Smooth muscle cell of the brain vasculature (primary cell): ENCODE measurements at regions not wholly inside any gene's neighbourhood (a gene's known extent, or its start where the extent isn't known, plus 50 kb on each side); places are given as distances from the start of the nearest gene placed in this dataset.
A peak's percentile ranks its signal among the peaks of the same experiment; 100 is the strongest.
"Not testable (repeated sequence)": the region's sequence is repeated elsewhere in the genome, so short reads cannot be mapped to it uniquely, and the experiment has no call there.

ENCODE experiments used
- DNase-seq: peaks from one replicate; pipeline ENCODE4 v3.0.0-alpha.2; 2012; ENCODE audit warnings: low read depth, low spot score

DNA sequence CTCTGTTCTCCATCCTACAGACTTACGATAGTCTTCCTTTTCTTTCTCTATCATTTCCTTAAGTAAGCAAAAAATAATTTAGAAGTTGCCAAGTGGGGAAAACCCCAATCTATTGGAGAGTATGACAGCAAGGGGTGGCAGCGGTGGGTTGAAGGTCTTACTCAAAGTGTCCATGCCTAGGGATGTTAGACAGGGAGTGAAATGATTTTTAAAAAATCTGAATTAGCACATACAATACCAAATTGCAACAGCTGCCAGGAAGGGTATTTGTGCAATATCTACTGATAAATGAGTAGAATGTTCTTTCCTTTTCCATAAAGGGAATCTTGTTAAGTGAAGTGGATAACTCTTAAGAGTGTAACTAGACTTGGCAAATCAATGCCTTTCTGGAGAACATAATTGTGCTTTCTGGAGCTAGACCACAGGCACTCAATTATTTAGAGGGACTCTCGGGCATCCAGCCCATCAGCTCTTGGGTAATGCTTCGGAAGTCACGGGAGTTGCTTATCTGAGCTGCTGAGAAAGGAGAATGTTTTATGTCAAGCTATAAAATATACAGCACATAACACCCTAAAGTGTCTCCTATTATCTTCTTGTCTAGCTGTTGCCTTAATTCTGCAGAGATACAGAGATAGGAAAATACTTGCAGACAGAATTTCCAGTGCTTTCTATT lies 151.5 kb downstream of the KCNJ2 start:
- DNase-seq = no peak

DNA sequence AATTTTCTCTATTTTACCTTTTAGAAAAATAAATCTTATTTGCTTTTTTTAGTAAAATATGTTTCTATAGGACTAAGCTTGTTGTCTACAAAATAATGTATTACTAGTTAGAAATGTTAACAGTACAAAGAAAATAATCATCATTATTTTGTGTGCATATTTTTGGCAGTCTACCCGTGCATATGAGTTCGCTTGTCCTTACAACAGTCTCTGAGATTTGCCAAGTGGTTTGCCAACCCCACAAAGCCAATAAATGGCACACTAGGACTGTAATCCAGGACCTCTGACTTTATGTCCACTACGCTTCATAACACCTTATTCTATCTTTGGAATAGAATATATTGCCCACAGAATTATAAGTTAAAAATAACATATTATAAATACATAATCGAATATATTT lies 152.0 kb downstream of the KCNJ2 start:
- no peak for DNase-seq

DNA sequence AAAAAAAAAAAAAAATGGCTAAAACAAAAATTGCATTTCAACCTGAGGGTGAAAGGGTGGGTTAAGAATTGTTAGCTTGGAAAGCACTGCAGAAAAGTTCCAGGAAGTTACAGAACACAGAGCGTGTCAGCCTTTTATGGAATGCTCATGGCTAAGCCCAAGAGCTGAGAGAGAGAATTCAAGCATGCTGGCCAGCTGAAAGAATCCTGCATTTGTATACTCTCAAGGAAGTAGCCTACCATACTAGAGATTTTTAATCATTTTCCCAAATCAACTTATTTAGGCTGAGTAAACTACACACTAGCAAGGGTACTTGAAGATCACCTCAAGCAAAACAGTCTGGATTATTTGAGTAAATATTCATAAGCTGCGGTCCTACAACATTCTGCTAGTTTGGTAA lies 153.9 kb downstream of the KCNJ2 start:
- DNase-seq = no peak

DNA sequence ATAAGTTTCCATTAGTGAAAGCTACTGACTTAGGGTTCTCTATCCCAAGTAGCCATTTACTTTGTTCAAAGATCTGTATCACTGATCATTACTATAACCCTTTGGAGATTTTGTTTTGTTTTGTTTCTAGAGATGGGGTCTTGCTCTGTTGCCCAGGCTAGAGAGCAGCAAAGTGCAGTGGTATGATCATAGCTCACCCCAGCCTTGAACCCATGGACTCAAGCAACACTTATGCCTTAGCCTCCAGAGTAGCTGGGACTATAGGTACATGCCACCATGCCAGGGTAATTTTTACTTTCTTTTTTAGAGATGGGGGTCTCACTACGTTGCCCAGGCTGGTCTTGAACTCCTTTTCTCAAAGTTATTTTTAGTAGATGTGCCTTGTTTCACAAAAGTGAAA lies 154.7 kb downstream of the KCNJ2 start:
- no peak for DNase-seq

DNA sequence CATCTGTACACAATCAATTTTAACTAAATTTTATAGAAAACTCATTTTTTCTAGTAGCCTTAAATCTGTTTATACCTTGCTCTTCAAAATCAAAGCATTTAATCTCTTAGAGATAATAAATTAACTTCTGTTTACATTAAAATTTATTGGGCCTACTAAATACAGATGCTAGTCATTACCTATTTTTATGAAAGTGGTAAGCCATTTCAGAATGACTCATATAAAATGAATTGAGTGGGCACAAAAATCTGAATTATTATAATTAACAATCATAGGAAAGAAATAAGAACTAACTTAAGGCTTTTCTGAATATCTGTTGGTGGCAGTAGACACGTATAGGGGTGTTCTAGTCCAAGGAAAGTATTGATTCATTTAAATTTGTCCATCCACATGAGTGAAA lies 157.9 kb downstream of the KCNJ2 start:
- DNase-seq = no peak

DNA sequence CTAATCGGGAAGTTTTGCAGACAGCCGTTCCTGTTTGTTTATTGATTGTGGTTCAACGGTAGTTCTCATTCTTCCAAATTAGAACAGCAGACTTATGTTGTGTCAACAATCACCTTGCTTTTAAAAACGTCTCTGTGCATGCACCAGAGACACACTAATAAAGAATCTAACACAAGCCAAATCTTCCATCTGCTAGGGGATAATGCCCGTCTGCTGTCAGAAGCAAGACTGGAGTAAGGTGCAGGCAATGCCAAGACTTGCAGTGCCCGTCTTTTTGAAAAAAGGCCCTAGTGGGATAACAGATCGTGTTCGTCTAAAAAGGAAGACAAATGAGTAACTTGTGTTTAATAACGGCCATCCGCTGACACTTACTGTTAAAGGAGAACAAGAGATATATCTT lies 158.4 kb downstream of the KCNJ2 start:
- no peak for DNase-seq

DNA sequence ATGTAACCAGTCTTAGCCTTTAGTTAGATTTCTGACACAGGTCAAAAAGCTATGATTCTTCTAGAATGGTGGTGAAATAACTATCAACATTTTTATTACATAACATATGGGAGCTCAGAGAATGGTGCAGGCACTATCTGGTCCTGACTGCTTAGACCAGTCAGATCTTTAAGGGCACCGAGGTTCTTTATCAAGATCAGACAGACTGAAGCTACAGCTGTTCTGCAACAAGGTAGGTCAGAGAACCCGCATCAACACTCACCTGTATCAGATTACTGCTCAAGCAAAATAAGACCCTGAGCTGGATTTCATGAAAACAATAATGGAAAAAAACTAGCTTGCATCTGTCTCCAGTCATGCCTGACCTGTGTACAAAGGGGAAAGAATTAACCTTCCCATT lies 160.4 kb downstream of the KCNJ2 start:
- DNase-seq = no peak

DNA sequence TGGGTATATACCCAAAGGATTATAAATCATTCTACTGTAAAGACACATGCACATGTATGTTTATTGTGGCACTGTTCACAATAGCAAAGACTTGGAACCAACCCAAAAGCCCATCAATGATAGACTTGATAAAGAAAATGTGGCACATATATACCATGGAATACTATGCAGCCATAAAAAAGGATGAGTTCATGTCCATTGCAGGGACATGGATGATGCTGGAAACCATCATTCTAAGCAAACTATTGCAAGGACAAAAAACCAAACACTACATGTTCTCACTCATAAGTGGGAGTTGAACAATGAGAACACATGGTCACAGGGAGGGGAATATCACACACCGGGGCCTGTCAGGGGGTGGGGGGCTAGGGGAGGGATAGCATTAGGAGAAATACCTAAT lies 161.7 kb downstream of the KCNJ2 start:
- DNase-seq = not testable (repeated sequence)

DNA sequence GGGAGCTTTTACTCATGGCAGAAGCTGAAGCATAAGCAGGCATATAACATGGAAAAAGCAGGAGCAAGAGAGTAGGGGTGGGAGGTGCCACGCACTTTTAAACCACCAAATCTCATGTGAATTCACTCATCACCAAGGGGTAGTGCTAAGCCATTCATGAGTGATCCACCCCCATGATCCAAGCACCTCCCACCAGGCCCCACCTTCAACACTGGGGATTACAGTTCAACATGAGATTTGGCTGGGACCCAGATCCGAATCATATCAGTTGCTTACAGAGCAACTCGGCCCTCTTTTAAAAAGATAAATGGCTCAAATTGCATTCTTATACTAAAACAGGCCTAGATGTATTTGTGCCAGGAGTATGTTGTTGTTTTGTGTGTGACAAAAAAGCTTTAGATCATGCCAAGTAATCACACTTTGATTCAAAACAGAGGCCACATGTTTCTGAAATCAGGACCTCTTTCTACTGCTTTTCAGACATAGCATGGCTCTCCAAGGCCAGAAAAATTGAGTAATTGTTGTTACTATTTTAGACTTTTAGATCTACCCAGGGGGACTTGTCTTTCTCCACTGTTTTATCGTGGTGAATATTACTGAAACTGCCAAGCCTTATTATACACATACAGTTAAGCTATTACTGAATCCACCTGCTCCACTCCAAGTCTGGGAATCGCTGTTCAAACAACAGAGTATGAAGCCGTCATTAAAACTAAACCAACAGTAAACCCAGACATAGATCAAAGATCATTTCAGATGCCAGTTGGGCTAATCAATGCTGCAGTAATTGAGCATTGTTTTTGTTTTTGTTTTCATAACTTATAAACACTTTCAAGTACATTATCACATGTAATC lies 163.3 kb downstream of the KCNJ2 start:
- no peak for DNase-seq

DNA sequence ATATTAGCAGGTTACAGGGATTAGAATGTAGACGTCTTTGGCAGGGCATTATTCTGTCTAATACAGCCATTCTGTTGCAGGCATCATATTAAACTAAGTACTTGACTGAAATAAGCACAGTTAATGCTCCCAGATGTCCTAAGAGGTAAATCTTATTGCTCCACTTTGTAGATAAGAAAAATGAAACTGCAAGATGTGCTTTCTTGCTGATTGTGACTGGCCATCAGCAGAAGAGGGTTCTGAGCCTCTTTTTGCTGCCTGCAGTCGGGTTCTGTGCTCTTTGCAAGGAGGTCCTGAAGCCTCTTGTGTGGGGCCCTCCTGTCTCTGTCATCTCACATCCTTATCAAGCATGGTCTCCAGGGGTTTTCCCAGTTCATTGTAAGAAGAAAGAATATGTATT lies 167.1 kb downstream of the KCNJ2 start:
- DNase-seq = no peak

DNA sequence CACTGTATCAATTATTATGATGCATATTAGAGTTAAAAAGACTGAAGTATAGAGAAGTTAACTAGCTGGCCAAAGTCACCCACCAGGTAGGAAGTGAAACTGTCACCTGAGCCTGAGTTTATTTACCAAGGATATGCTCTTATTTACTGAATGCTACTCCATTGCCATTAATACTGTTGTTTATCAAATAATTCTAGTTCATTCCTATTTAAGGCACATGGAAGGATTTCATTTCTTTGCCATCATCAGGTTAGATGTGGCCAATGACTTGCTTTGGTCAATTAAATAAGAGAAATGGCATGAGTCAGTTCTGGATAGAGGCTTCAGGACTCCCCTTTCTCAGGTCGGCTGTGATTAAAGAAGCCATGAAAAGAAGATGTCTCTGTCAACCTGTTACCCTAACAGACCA lies 169.6 kb downstream of the KCNJ2 start:
- no peak for DNase-seq

DNA sequence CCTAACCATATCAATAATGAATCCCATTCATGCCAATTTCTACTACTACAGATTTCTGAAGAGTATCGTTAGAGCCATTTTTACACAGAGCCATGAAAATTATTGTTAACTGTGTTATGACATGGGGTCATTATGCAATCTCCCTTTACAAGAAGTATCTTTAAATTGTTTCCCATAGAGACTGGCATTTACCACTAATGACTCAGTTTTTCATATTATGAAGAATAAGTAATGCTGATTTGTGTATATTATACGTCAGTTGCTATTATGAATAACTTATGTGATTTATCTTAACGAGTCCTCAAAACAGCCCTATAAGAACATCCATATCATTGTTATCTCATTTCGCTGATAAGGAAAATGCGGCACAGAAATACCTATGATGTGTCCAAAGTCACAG lies 173.8 kb downstream of the KCNJ2 start:
- DNase-seq = no peak

DNA sequence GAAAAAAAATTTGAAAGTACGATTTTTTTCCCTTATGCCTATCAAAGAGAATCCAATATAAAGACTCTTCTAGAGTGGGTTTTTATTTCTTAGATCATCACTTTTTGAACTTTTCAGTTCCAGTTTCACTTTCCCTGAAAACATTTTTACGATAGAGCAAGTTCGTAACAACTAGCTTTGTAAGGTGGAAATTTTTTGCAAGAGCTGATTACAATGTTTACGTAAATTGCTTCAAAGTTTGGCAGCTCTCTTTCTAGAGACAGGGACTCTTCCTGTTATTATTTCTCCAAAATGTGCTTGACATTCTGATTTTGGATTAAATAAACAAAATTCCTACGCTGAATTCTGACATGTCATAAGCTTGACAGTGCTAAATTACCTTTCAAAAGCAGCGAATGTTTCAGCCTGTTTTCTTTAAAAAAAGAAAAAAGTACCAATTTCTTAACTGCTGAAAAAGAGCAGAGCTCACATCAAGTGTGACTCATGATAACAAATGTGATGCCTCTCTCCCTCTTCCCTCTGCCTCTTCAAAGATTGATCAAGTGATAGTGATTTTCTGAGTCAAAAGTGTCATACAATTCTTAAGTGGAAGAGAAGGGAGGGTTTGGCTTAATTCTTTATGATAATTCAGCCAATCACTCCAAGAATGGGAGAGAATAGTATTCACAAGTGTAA lies 175.2 kb downstream of the KCNJ2 start:
- no peak for DNase-seq

DNA sequence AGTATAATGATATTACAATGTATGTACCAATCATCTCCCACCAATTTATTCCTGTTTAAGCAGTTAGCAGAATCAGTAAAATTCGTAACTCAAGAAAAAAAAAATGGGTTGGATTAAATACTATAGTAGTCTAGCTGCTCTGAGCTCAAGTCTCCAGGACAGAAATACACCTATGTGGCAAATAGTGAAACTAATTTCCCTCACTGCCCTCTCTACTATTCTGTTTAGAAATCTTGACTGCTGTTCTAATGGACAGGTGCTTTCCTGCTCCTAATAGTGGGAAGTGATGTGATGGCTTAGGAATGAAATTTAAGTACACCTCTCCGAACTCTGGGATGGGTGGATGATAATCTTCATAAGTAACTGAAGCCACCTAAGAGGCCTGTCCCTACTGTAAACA lies 175.7 kb downstream of the KCNJ2 start:
- no peak for DNase-seq

DNA sequence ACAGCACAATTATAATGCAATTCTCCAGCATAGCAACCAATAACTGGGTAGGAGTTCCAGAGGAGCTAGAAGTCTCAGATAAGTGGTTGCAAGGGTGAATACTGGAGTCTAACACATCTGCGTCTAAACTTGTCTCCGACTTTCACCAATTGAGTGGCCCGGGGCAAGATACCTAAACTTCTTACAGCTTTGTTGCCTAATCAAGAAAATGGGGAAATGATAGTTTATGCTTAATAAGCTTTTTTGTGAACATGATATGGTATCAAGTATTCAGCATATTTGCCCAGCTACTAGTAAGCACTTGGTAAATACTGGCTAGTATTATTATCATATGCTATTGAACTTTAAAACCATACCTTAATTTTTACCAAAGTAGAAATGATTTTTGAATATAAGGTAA lies 183.5 kb downstream of the KCNJ2 start:
- DNase-seq = no peak

DNA sequence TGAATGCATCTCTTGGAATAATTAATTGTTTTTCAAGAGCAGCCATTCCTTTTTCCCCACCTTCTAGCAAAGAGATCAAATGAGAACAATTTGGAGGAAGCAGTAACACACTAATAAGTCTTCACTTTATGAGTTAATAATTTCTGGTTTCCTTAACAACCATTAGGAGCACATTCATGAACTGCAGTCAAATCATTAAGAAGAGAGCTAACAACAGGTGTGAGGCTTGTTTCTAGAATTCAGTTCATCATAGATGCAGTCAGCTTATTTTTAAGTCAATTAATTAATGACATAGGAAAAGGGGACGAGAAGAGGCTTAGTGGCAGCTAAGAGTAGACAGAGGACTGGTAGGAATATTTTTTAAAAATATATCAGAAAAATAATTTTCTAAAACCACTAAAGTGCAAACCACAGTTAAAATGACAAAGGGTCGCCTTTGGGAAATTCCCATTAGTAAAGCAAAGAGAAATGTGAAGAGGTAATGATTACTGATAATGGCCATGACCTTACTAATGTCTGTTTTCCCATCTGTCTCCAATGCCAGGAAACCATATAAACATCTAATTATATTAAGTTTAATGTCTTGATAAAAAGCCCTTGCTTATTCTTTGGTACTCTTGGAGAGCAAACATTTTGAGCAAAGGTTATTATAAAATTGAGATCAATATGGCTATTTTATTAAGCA lies 184.2 kb downstream of the KCNJ2 start:
- no peak for DNase-seq

DNA sequence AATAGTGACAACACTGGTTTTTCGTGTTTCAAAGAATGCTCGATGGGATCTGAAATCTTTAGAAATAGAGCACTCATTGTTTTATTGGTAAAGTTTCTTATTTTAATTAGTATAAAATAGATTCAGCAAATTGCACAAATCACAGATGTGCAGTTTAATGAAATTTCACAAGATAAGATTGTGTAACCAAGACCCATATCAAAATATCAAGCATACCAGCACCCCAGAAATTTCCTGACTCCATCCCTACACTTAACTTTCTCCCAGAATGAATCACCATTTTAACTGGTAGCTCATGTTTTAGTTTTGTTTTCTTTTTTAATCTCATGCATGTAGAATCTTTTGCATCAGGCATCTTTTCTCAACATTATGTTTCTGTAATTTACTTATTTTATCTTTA lies 185.9 kb downstream of the KCNJ2 start:
- DNase-seq = no peak

DNA sequence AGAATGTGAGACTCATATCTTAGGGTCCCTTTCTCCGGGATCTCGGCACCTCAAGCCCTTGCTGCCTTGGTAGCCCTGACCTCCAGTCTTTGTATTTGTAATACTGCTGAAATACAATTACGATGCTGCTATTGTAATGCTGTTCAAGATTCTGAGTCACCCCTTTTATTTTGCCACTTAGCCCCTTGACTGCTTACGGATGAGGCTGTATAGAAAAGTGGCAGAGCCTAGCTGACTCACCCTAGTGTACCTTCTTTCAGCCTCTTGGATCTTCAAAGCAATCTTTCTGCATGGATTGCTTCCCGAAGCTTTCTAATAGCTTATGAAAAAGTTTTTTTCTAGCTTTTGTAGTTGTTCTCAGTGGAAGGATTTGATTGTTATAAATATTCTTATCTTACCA lies 187.9 kb downstream of the KCNJ2 start:
- DNase-seq = no peak

DNA sequence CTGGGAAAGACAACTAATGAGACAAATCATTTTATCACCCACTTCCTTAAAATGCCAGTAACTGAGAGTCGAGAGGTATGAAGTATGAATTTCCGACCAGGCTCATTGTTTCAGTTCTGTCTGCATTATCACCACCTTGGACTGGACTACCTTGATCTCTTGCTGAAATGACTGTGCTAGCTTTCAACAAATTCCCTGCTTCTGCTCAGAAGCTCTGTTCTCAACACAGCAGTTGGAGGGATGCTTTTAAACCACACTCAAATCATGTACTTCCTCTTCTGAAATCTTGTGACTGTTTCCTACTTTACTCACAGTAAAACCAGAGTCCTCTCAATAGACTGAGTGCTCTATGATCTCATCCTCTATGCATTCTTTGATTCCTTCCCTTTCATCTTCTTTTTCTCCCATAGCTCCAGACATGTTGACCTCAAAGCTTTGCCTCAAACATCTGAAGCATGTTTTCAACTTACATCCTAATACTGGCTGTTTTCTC lies 195.8 kb downstream of the KCNJ2 start:
- DNase-seq = peak; percentile 13

DNA sequence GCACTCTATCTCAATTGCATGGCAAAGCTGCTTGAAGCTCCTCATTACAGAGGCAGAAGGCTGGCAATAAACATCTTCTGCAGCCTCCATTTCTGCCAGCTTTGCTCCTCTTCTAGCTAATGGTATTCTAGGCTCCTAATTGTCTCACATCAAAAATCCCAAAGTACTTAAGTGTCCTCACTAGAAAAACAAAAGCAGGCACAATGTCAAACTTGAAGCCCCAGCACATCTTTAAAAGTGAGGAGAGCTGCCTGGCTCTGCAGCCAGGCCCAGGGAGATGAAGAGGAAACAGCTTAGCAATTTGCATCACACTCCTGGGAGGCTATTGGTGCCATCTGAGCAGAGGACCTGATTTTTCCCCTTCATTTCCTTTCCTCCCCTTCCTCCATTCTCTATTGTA lies 197.1 kb downstream of the KCNJ2 start:
- DNase-seq = no peak

DNA sequence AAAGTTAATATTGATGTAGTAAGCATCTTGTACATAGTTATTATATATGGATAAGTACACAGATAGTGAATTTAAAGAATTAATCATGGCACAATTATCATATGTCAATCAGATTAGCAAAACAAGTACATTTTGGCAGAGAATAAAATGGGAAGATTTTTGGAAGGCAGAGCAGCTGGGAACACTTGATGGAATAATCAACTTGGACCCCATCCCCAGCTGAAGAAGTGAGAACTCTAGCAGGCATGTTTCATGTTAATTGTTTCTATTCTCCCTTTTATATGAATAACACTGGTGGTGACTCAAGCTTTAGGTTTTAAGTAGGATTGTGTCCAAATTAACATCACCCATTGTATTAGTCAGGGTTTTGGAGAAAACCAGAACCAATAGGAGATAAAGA lies 198.7 kb downstream of the KCNJ2 start:
- no peak for DNase-seq

DNA sequence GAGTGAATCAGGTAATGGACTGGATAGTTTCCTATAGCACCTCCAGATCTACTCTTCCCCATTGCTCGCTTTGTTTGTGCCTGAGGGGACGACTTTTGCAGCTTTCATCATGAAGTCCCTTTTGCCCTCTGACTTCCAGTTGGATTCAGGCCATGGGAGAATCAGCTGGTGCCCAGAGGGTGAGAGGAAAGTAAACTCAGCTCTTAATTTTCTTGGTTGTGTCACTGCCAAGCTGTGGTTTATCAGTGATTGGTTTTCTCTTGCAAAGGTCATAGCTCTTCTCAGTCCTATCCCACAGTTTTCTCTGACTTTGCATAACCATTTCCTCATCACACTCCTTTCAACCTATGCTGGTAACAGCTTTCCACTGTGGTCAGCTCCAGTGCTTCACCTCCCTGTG lies 200.1 kb downstream of the KCNJ2 start:
- no peak for DNase-seq
